AG09309 (cell line): ENCODE measurements at regions not wholly inside any gene's neighbourhood (a gene's known extent, or its start where the extent isn't known, plus 50 kb on each side); places are given as distances from the start of the nearest gene placed in this dataset.
A peak's percentile ranks its signal among the peaks of the same experiment; 100 is the strongest.

Experiments
- DNase-seq: peaks from one replicate; pipeline ENCODE4 v3.0.0-alpha.2; 2010; ENCODE audit warnings: low read depth
- H3K4me3 ChIP-seq: 2 replicates; pipeline ENCODE4 v1.5.1; 2011; ENCODE audit warnings: mild to moderate bottlenecking, low read depth, low read length, moderate library complexity; ENCODE audit not compliant: control insufficient read depth
- TF ChIP-seq, protein P1 (sequence below): IDR thresholded peaks from 2 replicates; pipeline ENCODE4 v1.5.1; 2011; ENCODE audit warnings: mild to moderate bottlenecking, low read depth, low read length, inconsistent platforms; ENCODE audit not compliant: insufficient read depth, control insufficient read depth; ENCODE audit errors: missing control alignments

DNA sequence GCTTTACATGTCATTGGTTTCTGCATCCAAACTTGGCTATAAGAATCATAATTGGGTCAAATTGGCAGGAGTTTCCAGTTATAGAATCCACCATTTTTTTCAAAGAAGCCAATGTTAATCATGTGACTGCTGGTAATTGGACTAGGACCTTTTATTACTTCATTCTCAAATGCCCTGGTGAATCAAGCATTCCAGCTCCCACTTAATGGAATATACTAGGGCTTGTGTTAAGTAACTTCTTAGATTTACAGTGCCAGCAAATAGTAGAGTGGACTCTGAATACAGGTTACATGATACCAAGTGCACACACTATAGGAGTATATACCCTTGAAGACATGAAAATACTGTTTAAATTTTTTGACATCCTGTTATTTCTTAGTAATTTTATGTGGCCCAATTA lies 96.7 kb downstream of the NUDT12 start:
- TF ChIP-seq, protein P1, sequence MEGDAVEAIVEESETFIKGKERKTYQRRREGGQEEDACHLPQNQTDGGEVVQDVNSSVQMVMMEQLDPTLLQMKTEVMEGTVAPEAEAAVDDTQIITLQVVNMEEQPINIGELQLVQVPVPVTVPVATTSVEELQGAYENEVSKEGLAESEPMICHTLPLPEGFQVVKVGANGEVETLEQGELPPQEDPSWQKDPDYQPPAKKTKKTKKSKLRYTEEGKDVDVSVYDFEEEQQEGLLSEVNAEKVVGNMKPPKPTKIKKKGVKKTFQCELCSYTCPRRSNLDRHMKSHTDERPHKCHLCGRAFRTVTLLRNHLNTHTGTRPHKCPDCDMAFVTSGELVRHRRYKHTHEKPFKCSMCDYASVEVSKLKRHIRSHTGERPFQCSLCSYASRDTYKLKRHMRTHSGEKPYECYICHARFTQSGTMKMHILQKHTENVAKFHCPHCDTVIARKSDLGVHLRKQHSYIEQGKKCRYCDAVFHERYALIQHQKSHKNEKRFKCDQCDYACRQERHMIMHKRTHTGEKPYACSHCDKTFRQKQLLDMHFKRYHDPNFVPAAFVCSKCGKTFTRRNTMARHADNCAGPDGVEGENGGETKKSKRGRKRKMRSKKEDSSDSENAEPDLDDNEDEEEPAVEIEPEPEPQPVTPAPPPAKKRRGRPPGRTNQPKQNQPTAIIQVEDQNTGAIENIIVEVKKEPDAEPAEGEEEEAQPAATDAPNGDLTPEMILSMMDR: no peak

DNA sequence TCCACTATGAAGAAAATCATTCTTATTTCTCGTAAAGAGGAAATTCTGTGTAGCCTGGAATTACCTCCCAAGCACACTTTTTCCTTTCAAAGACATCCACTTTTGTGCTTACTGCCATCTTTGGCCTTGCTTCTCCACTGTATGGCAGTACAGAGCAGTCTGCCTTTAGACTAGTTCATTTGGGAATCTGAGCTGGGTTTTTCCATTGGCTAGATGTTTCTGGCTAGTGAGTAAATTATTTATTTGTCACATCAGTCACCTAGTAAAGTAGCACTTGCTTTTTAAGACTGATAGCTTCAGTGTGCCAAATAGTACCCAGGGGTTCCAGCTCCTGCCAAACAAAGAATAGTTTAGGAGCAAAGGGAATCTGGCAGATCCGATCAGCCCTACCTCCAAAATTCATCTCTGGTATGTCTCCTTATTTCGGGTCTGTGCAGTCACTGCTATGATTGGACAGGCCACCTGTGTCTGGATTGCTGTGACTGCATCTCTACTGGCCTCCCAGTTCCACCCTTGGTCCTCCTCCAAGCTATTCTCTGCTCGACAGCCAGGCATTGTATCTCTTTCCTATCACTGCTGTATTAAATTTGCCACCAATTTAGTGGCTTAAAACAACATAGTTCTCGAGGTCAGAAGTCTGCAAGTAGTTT lies 97.6 kb downstream of the NUDT12 start:
- H3K4me3 ChIP-seq: no peak overlapping the region
- TF ChIP-seq, protein P1: peak; percentile 35
- no peak for DNase-seq

More for the DNA sequence above, 96.7 kb downstream of the NUDT12 start:
- no peak overlapping the region for H3K4me3 ChIP-seq
- no peak for DNase-seq

DNA sequence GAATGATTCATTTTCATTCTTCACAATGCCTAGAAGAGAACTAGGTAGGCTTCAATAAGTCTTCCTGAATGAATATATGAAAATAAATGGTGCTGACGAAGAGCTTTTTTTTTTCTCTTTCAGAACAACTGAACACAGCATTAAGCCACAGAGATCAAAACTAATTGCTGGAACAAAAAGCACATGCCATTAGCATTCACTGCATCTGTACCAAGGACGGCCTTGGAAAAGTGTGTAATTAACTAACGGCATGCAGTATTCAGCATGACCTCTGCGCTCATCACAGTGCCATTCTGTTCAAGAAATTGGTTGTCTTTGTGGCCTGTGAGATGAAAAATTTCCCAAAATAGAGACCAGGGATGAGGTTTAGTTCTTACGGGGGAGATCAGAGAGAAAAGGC lies 99.3 kb downstream of the NUDT12 start:
- no peak for DNase-seq
- H3K4me3 ChIP-seq: no peak overlapping the region
- TF ChIP-seq, protein P1: no peak

DNA sequence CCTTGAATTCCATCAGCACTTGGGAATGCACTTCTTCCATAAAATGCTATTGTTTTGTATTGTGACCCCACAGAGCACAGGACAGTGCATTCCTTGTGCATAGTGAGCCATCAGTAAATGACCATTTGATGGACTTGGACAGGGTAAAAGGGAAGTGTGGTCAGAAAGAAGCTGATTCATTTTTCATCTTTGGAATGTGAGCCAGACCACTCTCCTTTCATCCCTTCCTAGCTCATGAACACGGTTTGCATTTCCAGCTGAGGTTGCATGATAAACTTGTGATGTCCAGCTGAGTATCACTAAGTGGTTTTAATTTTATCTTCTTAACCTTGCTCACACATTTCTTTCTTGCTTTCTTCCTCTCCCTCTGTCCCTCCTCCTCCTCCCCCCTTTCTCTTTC lies 101.3 kb downstream of the NUDT12 start:
- DNase-seq: peak; percentile 61
- TF ChIP-seq, protein P1: no peak
- H3K4me3 ChIP-seq: no peak overlapping the region

DNA sequence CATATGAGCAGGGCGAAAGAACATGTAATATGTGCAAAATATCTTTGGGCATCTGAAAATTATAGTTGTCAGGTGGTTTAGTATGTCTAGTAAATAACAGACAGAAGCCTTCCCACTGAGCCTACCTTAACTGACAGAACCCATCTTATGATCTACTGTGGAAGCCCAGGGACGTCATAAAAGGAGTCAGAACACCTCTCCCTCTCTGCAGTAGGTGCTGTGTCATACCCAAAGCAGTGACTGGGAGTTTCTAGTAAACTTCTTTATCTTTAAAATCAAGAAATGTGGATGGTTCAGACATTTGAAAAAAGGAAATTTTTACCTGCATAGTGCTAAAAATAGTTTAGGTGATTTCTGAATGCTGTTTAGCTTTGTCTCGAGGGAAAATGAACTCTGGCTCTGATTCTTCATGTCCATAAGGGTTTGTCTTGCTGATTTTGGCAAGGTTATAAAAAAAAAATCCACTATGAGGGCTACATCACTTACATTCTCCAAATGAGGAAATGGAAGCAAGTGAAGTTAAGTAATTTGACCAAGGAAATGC lies 104.0 kb downstream of the NUDT12 start:
- TF ChIP-seq, protein P1: no peak
- H3K4me3 ChIP-seq: no peak overlapping the region
- DNase-seq: no peak

DNA sequence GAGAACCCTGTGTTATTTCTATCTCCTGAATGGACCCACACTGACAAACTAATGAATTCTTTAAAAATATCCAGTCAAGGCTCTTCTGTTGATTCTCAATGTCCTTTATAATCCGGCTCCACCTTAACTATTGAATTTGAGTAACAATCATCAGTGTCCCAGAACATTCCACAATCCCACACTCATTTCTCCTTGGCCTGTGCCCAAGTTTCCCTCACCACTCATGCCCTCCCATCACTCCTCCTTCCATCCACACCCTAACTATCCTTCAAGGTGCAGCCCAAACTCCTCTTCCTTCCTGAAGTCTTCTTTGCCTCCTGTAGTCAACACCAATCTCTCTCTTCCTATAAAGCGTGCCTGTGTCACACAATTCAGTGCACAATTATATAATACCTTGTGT lies 106.1 kb downstream of the NUDT12 start:
- H3K4me3 ChIP-seq: no peak overlapping the region
- no peak for DNase-seq
- TF ChIP-seq, protein P1: no peak
